ENCODE measurements at regions not wholly inside any gene's neighbourhood (a gene's known extent, or its start where the extent isn't known, plus 50 kb on each side); places are given as distances from the start of the nearest gene placed in this dataset.
"Not testable (repeated sequence)": the region's sequence is repeated elsewhere in the genome, so short reads cannot be mapped to it uniquely, and the experiment has no call there.

DNA sequence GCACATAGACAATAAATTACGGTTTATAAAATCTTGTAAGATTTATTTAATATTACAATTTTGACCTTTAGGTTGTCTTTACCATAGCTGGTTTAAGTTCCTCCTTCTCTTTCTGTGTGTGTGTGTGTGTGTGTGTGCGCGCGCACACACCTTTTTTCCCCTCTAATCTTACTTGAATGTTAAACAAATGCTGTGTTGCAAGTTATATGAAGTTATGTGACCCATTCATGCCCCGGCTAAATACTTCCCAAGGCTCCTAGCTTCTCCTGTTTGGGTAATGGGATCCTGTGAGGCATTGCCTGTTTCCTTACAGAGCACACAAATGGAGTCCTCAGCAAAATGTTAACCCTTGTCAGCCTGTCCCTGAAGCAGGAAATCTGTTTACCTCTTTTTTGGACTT, 125.6 kb upstream of the ZNF608 start:
- DNase-seq (ENCODE audit: low spot score): no peak

DNA sequence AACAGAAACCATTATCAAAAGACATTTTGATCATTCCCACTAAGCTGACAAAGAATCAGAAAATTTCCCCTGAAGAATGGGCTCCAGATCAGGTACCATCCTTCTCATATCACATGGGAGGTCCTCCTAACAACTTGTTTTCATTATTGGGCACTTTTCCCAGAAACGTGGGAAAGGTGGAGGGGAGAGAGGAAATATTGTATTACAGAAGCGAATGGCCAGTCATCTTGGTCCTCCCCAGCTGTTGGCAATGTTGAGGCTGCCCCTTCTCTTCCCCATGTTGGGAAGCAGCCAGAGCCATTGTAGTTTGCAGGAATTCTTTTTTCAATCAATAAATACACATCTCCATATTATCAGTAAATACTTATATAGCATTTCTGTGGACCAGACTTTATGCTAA, 126.2 kb upstream of the ZNF608 start:
- DNase-seq (ENCODE audit: low spot score): no peak

DNA sequence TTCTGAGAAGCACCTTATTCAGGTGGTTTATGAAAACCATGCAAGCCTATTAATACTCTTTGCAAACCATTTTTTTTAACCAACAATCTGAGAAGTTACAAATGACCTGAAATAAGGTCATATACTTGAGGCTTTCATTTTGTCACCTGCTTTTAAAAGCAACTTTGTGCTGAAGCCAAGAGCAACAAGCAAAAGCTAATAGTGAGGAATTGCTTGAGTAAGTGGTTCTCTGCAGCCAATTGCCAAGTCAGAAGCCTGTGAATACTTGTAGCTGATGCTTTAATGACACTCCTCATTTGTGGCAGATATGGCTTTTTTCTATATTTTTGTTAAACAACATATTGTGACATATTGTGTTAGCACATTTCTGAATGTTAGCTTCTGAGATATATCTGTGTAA, 126.7 kb upstream of the ZNF608 start:
- DNase-seq (ENCODE audit: low spot score): no peak

DNA sequence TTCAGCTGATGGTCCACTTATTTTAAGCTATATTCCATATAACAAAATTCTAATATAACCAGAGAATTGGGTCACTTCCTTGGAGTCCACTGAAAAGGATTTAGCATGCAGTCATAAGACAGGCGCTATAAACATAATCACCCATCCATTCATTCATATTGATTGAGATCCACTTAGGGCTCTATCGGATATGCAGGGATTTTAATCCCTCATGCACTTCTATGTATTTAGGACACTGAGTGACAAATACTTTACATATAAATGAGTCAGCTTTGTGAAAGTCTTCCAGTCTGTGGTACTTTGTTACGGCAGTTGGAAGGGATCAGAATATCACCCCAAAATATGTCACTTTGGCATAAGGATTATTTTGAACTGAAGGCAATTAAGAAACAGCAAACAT, 127.3 kb upstream of the ZNF608 start:
- DNase-seq (ENCODE audit: low spot score): no peak

DNA sequence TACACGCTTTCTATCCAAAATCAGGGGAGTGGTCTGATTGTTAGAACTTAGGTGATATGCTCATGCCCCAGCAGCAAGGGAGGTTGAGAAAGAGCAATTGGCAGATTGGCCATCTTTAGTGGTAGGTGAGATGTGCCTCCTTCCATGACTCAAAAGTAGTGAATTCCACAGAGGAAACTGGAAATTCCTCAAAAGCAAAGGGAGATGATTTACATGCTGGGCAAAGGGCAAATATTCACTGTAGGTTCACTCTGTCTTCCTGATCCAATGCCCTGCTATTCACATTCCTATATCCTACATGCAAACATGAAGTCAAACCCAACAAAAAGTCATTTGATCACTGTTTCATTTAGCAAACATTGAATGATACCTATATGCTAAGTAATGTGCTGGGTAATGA, 130.1 kb upstream of the ZNF608 start:
- DNase-seq (ENCODE audit: low spot score): no peak

DNA sequence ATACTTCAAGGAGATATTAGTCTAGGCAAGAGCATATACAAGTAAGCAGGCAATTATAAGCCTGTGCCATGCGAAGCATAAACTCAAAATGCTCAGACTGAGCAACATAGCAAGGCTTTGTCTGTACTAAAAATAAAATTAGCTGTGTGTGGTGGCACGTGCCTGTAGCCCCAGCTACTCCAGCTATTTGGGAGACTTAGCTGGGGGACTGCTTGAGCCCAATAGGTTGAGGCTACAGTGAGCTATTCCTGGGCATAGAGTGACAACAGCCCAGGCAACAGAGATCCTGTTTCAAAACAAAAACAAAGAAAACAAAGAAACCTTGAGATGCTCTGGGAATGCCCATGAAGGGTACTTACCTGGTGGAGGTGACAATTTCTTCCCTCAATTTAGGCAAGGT, 130.5 kb upstream of the ZNF608 start:
- no peak for DNase-seq (ENCODE audit: low spot score)

DNA sequence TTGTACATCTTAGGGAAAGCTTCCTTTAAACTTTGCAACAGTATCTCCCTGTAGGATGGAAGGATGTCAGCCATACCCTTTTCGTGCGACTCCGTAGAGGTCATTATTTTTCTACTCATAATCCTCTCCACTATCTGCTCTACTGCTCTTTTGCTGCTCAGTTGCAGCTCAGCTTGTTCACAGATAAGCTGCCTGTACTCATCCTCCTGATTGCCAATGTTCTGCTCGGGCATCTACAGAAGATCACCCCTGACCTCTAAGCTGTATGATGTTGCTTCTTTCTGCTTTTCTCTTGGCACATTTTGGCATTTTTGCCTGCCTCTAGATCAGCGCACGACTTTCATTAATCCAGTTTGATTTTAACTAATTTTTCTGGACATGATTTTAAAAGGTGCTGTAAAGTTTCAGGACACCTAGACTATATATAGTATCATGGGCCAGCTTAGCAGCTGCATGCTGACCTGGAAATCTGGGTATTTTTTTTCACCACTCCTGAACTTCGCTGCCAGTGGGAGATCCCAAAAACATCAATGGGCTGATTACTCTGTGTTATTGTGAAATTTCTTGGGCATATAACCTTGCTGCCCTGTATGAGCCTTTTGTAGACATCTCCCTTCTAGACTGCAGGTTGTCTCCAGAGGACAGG, 131.2 kb upstream of the ZNF608 start:
- DNase-seq (ENCODE audit: low spot score): no peak

DNA sequence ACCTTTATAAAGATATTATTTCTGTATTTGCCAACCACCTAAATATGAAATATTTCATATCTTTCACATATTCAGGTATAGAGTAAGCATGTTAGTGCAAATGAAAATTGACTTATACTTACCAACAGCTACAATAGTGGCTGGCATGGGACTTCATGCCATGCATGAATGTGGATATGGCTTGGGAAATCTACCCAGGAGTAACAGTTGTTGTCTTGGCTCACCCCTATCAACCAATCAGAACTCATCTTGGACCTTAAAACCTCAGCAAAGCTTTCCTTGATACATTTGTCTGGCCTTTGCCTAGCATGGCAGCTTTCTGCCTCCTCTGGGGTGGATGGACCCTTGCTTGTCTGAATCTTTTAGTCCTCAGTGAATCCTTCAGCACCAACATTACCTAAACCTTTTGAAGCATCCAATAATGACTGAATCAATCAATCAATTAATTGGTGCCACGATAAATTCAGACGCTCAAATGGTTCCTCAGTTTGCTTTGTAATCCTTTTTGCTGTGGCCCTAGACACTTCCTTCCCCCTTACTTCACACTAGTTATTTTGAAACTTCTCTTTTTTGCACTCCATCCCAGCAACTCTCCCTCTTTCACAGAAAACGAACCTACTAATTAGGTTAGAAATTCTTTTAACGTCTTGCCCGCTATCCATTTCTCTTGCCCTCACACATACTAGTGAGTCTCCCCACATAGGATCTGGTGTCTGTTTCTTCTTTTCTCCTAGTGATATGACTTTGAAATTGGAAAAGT, 132.3 kb upstream of the ZNF608 start:
- no peak for DNase-seq (ENCODE audit: low spot score)

DNA sequence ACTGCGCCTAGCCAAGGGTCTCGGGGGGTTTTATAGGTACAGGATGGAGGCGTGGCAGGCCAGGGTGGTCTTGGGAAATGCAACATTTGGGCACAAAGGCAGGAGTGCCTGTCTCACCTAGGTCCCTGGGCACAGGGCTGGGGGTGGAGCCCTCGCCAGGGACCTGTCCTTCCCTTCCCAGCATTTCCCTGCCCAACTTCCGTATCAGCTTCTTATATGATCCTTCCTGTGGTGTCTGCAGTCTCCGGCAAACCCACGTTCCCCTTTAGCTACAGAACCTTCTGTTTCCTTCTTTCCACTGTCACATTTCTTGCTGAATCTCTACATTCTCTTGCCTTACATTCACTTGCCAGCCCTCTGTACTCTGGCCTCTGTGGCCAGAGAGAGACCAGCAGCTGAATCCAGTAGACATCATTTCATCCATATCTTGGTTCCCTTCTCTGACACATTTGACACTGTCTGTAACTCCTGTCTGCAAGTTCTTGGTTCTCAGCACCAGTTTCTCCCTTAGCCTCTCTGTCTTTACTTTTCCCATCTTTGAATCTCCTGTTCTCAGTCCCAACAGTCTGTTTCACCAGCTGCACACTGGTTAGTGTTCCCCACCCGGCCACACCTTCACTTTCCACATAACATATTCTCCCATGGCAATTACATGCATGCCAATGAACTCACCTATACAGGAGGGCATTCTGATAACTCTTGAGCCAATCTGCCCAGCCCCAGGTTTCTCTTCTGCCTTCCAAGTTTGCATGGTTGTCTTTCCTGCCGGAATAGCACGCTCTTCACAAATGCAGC, 134.7 kb upstream of the ZNF608 start:
- DNase-seq (ENCODE audit: low spot score): no peak

DNA sequence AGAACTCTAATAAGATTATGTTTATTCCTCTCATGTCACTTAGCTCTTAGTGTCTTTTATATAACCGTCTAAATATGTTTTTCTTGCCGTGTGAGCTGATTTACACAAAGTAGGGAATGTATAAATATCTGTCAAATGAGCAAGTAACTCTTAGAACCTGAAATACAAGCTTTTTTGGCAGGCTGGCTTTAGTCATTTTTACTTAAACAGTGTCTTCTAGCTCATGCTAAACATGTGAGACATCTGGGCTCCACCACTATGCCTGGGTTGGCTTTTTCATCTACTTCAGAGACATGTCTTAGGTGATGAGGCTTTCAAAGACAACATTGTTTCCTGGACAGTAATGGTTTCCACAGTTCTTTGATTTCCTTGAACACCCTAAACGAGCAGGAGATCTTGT, 137.2 kb upstream of the ZNF608 start:
- DNase-seq (ENCODE audit: low spot score): no peak

DNA sequence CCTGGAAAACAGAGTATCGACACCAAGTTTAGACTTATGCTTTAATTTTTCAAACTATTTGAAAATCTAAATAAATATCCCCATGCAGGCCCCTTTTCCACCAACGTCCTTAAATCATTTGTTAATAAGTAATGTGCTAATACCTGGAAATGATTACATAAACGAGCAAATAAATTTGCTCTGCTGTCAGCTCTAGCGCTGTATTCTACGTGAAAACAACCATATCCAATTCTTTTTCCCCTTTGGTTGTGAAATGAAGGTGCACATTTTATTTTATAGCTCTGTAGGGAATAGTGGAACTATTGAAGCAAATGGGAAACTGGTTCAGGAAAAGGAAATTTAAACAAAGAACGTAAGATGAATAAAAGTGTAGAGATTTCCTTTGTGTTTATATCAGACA, 137.7 kb upstream of the ZNF608 start:
- no peak for DNase-seq (ENCODE audit: low spot score)

DNA sequence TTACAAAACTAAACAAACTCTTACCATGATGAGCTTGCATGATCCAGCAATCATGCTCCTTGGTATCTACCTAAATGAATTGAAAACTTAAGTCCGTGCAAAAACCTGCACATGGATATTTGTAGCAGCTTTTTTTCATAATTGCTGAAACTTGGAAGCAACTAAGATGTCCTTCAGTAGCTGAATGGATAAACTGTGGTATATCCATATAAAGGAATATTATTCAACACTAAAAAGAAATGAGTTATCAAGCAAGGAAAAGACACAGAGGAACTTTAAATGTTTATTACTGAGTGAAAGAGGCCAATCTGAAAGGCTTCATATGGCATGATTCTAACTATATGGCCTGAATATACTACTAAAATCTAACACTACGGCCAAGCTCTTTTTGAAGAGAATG, 139.1 kb upstream of the ZNF608 start:
- no peak for DNase-seq (ENCODE audit: low spot score)

DNA sequence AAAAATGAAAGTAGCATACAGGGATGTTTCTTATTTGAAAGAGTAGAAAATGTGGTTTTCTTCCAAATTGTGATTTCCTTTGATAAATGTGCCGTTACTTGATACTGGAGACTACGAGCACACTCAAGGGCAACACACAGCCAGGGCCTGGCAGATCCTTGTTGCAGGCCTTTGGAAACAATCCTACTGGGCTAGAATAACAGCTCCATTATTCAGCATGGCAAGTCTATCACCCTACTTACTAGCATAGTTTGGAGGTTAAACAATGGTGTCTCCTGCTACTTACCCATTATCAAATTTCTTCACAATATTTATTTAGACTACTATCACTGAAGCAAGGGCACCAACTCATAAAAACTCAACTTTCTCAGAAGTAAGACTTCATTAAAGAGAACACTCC, 140.8 kb upstream of the ZNF608 start:
- DNase-seq (ENCODE audit: low spot score): no peak

DNA sequence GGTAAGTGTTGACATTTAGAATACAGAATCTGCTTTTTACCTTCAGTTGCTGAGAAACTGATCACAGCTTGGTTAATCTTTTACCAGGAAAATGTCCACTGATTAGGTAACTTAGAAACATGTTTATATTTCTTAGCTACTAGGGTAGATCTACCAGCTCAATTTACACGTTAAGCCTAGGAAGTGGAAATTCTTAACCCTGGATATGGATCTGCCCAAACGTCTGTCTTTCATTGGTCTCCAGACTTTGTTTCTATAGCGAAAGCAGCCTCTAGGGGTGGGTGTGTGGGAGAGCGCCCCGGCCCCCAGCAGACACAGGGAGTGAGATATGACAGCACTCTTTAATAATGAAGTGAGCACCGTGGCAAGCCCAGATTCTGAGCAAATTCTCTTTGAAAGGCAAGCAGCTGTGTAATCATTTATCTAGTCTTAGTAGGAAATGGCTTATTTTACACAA, 141.6 kb upstream of the ZNF608 start:
- DNase-seq (ENCODE audit: low spot score): peak; percentile 65

DNA sequence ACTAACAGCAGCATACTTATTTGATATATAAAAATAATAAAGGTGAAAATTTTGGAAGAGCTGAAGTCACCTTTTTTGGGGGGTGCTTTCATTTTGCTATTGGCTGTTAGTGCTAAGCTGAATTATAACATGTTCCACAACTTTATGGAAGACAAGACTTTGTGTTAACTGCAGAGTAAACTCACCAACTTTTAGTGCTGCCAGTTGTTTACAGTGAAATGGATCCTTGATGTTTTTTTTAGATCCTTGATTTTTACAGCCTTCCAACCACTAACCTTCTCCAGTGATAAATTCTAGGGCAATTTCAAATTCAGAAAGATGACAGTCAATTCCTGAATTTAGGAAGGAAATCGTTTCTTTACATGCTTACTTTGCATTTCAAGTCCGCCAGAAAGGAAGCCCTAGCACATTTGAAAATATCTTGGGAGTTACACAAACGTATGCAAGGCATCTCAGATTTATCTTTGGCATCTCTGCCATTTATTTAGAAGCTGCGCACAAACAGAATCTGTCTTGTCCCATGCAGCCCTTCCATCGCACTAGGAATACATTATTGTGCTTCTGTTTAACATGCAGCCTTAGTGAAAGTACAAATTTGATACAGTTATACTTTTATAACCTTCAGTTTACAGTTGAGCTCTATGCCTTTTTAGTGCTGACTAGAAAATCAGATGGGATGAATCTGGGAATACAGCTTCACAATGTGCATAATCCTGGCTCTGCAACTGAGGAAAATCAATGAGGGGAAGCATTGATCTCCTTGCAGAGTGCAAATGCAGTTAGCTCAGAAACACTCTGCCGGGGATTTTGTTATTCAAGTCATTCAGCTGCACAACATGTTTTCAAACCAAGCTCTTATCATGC, 142.4 kb upstream of the ZNF608 start:
- DNase-seq (ENCODE audit: low spot score): no peak

DNA sequence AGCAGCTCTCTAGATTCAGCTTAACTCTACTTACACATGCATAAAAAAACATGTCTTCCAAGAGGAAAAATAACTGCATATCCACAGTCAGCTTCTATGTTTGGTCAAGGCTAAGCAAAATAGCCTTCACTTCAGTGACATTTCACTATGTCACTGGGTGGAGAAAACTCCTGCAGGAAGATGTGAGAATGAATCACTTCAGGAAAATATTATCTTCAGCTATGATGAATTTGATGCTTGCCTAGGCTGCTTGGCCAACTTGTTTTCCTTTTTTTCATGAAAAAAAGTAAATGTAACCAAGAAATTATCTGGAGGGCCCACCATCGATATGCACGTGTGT, 143.0 kb upstream of the ZNF608 start:
- no peak for DNase-seq (ENCODE audit: low spot score)

DNA sequence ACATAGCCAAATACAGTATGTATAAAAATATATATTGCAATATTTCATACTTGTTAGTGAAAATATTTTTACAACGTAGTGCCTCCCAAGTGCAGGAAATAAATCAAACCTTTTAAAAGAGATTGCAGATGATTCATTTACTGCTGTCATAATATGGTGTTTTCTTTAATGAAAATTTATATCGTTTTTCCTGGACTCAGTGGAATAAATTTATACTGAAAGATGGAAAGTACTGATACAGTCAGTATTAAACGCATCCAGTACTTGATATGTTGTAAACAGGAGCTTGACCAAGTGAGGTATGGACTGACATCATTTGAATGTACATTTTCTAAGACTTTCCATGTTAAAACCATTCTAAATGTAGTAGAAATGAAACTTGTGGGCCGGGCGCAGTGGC, 143.4 kb upstream of the ZNF608 start:
- no peak for DNase-seq (ENCODE audit: low spot score)

DNA sequence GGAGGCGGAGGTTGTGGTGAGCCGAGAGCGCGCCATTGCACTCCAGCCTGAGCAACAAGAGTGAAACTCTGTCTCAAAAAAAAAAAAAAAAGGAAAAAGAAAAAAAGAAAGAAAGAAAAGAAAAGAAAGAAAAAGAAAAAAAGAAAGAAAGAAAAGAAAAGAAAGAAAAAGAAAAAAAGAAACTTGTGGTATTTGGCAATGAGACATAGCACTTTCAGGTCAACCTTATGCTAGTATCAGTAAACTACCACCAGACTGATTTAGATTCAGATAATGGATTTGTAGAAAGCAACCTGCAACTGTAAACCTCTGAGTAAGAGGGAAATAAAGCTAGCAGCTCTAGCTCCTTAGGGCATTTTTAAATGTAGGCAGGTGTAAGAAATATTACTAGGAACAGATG, 144.0 kb upstream of the ZNF608 start:
- DNase-seq (ENCODE audit: low spot score): not testable (repeated sequence)

DNA sequence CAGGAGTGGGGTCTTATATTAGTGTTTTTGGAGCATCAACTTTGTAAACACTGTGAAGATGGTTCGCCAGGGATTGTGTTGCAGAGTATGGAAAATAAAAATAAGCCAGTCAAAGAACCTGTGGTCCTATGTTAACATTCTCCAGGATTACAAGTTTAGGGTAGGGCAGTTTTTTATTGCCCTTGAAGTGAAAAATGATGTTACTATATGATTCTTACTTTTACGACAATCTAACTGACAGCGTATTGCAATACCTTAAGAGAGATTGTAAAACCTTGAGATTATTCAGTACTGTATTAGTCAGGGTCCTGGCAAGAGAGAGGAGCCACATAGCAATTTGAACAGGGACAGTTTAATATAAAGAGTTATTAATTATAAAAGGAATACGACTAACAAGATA, 144.7 kb upstream of the ZNF608 start:
- no peak for DNase-seq (ENCODE audit: low spot score)

DNA sequence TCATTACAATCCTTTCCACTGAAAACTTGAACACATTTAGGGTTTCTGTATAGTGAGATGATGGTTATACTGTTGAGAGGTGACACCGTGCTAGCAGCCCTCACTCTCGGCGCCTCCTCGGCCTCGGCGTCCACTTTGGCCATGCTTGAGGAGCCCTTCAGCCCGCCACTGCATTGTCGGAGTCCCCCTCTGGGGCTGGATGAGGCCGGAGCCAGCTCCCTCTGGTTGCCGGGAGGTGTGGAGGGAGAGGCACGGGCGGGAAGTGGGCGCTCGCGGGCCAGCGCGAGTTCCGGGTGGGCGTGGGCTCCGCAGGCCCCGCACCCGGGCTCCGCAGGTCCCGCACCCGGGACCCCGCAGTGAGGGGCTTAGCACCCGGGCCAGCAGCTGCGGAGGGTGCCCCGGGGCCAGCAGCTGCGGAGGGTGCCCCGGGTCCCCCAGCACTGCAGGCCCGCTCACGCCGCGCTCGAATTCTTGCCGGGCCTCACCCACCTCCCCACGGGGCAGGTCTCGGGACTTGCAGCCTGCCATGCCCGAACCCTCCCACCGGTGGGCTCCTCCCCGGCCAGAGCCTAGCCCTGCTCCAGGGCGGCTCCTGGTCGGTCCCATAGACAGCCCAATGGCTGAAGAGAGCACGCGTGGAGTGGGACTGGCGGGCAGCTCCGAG, 145.9 kb upstream of the ZNF608 start:
- DNase-seq (ENCODE audit: low spot score): no peak

DNA sequence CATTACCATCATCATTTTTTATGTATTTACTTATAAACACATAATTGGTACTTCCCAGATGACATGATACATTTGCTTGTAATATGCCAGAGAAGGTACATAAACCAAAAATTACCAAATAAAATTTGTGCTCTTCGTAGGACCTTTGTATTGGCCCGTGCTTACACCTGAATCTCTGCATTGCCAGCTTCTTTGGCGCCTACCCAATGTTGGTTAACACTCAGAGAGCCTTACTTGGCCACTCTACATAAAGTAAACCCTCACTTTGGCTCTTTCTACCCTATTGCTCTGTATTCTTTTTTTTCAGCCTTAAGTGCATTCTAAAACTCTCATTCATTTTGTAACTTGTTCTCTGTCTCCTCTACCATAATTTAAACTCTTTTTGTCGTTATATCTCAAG, 148.1 kb upstream of the ZNF608 start:
- no peak for DNase-seq (ENCODE audit: low spot score)

DNA sequence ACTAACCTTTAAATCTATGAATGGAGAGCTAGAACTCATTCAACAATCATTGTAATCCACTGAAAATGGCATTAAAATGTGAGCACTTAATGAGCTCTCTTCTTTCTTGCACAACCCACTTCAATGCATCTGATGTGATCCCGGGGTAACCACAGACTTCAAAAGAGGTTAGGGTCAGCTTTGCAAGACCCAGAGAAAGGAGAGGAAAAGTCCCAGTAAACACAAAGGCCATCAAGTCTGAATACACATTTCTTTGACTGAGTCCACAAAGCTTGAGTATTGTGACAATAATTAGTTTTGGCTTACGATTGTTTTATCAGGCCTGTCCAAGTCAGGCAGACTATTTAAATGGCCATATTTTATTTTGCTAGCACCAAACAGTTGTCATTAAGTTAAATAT, 148.8 kb upstream of the ZNF608 start:
- DNase-seq (ENCODE audit: low spot score): no peak
